Gastroesophageal sphincter (tissue), 4 donors: ENCODE measurements at regions not wholly inside any gene's neighbourhood (a gene's known extent, or its start where the extent isn't known, plus 50 kb on each side); places are given as distances from the start of the nearest gene placed in this dataset.

Source experiments
- ATAC-seq: fragments of 150-250 bp; one replicate; pipeline ENCODE4 v1.9.1; 2016; ENCODE audit warnings: mild to moderate bottlenecking, moderate library complexity
- H3K27ac ChIP-seq, 4 donors: fragments of 200-600 bp; sonication (generic) in 3 of 4; 1 replicate in 3 of 4; 2 replicates in 1 of 4; pipeline ENCODE4 v1.5.1; 2016 to 2019
- H3K27me3 ChIP-seq: fragments of 200-600 bp; sonication (generic); one replicate; pipeline ENCODE4 v1.5.1; 2019
- H3K36me3 ChIP-seq, 2 donors: fragments of 200-600 bp; sonication (generic); one replicate each; pipeline ENCODE4 v1.5.1; 2019; ENCODE audit warnings: control low read depth in 1 of 2
- H3K4me1 ChIP-seq, 3 donors: fragments of 200-600 bp; sonication (generic); 1 replicate in 2 of 3; 2 replicates in 1 of 3; pipeline ENCODE4 v1.5.1; 2016 to 2019; ENCODE audit warnings: control low read depth in 2 of 3
- H3K4me3 ChIP-seq, 2 donors: fragments of 200-600 bp; sonication (generic); one replicate each; pipeline ENCODE4 v1.5.1; 2019; ENCODE audit warnings: mild to moderate bottlenecking in 1 of 2, moderate library complexity in 1 of 2
- H3K9me3 ChIP-seq, 3 donors: fragments of 200-600 bp; sonication (generic); one replicate each; pipeline ENCODE4 v1.5.1; 2017 to 2019; ENCODE audit warnings: control low read depth in 2 of 3
- EP300 ChIP-seq: sonication (generic); formaldehyde crosslinking; IDR thresholded peaks from one replicate; pipeline ENCODE4 v1.6.1; 2017; ENCODE audit warnings: antibody characterized with exemption, mild to moderate bottlenecking
- POLR2A ChIP-seq, 2 donors: fragments of 450-650 bp; IDR thresholded peaks; one replicate each; pipeline ENCODE4 v1.6.1; 2017; ENCODE audit warnings: antibody characterized with exemption in 2 of 2, mild to moderate bottlenecking in 2 of 2, moderate library complexity in 1 of 2
- POLR2AphosphoS5 ChIP-seq: sonication (generic); formaldehyde crosslinking; IDR thresholded peaks from one replicate; pipeline ENCODE4 v1.6.1; 2017; ENCODE audit warnings: antibody characterized with exemption
- WGBS, 2 donors: methylation state at CpG; one replicate each; pipeline ENCODE4 v1.1.5; 2018; ENCODE audit warnings: low coverage in 1 of 2; 5-methylcytosine and 5-hydroxymethylcytosine counted together
- TF ChIP-seq, protein P1 (sequence below), 4 experiments: fragments of 200-600 bp in 2 of 4; fragments of 450-650 bp in 2 of 4; sonication (generic) in 1 of 4; IDR thresholded peaks; one replicate each; pipeline ENCODE4 v1.5.1; 2017 to 2019; ENCODE audit warnings: antibody characterized with exemption in 4 of 4, mild to moderate bottlenecking in 2 of 4, moderate library complexity in 2 of 4

DNA sequence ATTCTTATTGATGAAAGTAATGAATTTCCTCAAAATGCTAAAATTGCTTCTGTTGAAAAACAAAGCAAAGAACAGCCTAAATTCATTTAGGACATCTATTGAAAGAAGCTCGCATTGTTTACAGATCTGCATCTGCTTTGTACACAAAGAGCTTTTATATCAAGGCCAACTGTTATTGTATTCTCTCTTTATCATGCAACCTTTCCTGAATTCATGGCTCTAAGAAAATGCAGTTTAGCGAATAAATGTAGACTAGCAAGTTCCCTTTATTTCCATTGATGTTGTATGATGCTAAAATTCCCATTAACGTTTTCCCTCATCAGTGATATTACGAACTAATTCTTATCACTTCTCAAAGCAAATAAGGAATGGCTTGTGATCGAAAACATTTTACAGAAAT is 446.3 kb downstream of the MID1IP1 start:
- TF ChIP-seq EP300: no peak
- no peak for TF ChIP-seq POLR2AphosphoS5
- TF ChIP-seq, protein P1, sequence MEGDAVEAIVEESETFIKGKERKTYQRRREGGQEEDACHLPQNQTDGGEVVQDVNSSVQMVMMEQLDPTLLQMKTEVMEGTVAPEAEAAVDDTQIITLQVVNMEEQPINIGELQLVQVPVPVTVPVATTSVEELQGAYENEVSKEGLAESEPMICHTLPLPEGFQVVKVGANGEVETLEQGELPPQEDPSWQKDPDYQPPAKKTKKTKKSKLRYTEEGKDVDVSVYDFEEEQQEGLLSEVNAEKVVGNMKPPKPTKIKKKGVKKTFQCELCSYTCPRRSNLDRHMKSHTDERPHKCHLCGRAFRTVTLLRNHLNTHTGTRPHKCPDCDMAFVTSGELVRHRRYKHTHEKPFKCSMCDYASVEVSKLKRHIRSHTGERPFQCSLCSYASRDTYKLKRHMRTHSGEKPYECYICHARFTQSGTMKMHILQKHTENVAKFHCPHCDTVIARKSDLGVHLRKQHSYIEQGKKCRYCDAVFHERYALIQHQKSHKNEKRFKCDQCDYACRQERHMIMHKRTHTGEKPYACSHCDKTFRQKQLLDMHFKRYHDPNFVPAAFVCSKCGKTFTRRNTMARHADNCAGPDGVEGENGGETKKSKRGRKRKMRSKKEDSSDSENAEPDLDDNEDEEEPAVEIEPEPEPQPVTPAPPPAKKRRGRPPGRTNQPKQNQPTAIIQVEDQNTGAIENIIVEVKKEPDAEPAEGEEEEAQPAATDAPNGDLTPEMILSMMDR (IDR thresholded peaks at IDR 0.05): no peak
- TF ChIP-seq POLR2A (IDR thresholded peaks at IDR 0.05): no peak
- Histone ChIP-seq H3K27ac (no peak overlapping the region), H3K4me1 (no peaks in the 10 kb centered on the region), H3K36me3 (no peaks in the 10 kb centered on the region), H3K27me3 (no peaks in the 10 kb centered on the region), H3K9me3 (no peaks in the 10 kb centered on the region), H3K4me3 (no peak overlapping the region)
- no peak for ATAC-seq
- WGBS, 2 donors: 70 to 78% methylated on average over 4 of the region's 5 CpGs

DNA sequence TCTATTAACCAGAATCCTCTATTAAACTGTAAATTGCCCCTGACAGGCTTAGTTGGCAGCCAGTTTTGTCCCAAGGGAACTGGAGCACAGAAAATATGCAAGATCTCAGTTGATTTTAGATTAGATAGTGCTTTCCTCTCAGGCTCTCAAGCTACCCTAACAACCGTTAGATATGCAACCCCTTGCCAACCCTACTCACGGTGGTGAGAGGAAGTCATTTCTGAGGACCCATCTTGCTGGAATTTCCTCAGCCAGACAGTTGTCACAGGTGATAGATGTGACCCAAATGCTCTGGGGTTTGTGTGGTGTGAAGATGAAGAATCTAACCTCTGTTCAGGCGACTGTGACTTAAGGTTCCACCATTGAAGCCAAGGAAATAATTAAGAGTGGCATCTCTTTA is 447.1 kb downstream of the MID1IP1 start:
- Histone ChIP-seq H3K9me3 (no peaks in the 10 kb centered on the region), H3K4me1 (no peaks in the 10 kb centered on the region), H3K27me3 (no peaks in the 10 kb centered on the region), H3K36me3 (no peaks in the 10 kb centered on the region), H3K4me3 (no peak overlapping the region), H3K27ac (no peak overlapping the region)
- no peak for ATAC-seq
- 75 to 80% methylated on average over 1 to 2 of the region's 3 CpGs for WGBS, 2 donors
- TF ChIP-seq, protein P1 (IDR thresholded peaks at IDR 0.05): no peak
- no peak for TF ChIP-seq POLR2AphosphoS5
- TF ChIP-seq EP300: no peak
- no peak for TF ChIP-seq POLR2A (IDR thresholded peaks at IDR 0.05)

DNA sequence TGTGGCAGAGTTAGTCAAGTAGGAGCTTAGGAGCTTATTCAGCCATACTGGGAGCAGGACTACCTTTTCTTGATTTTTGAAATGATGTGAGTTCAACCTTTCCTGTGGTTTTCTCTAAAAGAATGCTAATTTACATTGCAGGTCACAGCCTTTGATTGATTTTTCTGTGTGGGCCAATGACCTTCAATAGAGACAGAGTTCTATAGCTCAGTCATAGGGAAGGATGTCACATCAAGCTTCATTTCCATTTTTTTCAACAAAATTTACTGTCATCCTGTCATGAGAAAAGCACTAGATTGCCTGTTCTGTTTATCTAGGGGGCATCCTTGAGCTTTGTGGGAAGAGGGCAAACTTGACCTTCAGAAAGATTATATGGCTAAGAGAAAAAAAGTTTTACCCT is 448.7 kb downstream of the MID1IP1 start:
- Histone ChIP-seq H3K4me1 (no peaks in the 10 kb centered on the region), H3K27ac (no peak overlapping the region), H3K27me3 (no peaks in the 10 kb centered on the region), H3K9me3 (no peaks in the 10 kb centered on the region), H3K4me3 (no peak overlapping the region), H3K36me3 (no peaks in the 10 kb centered on the region)
- no peak for TF ChIP-seq EP300
- no peak for TF ChIP-seq POLR2A (IDR thresholded peaks at IDR 0.05)
- TF ChIP-seq, protein P1 (IDR thresholded peaks at IDR 0.05): no peak
- no peak for TF ChIP-seq POLR2AphosphoS5
- ATAC-seq: no peak

DNA sequence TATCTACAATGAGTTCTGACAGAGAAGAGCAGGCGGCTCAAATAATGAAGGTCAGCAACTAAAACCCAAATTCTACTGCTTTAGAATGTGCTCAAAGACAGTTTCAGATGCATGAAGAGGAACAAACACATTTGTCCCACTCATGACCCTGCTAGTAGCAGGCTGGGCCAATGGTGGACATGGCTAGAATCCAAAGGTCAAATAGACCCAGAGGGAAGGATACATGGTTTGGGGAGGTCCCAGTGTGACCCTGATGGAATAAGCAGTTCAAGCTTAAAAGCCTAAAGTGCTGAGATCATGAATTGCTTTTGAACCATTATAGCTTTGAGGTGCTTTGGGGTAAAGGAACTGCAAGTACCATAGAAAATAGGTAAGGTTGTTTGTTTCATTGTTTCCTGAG is 450.7 kb downstream of the MID1IP1 start:
- Histone ChIP-seq H3K9me3 (no peaks in the 10 kb centered on the region), H3K4me1 (no peaks in the 10 kb centered on the region), H3K4me3 (no peak overlapping the region), H3K36me3 (no peaks in the 10 kb centered on the region), H3K27me3 (no peaks in the 10 kb centered on the region), H3K27ac (no peak overlapping the region)
- no peak for TF ChIP-seq EP300
- TF ChIP-seq, protein P1 (IDR thresholded peaks at IDR 0.05): no peak
- TF ChIP-seq POLR2AphosphoS5: no peak
- no peak for TF ChIP-seq POLR2A (IDR thresholded peaks at IDR 0.05)
- 67% methylated on average over 1 of the region's 1 CpG; no CpG with 5 or more reads in 1 of the 2 donors for WGBS, 2 donors
- ATAC-seq: no peak

DNA sequence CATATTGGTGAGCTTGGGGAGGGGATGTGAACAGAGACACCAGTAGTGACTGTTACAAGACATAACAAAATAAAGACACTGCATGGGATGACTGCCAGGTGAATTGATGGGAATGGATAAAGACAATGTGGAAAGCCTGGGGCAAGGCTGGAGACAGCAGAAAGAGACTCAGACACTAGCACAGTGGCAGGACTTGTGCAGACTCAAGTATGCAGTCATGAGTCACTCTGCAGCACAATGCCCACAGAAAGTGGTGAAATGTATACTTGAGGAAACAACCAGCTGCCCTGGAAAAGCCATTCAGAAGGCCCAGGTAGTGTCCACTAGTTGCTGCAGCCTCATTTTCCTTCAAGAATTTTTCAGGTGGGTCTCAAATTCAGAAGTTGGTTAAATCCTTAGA is 452.3 kb downstream of the MID1IP1 start:
- Histone ChIP-seq H3K9me3 (no peaks in the 10 kb centered on the region), H3K4me3 (no peak overlapping the region), H3K27ac (no peak overlapping the region), H3K4me1 (no peaks in the 10 kb centered on the region), H3K27me3 (no peaks in the 10 kb centered on the region), H3K36me3 (no peaks in the 10 kb centered on the region)
- TF ChIP-seq POLR2AphosphoS5 (no peak), POLR2A (IDR thresholded peaks at IDR 0.05) (no peak)
- ATAC-seq: no peak

DNA sequence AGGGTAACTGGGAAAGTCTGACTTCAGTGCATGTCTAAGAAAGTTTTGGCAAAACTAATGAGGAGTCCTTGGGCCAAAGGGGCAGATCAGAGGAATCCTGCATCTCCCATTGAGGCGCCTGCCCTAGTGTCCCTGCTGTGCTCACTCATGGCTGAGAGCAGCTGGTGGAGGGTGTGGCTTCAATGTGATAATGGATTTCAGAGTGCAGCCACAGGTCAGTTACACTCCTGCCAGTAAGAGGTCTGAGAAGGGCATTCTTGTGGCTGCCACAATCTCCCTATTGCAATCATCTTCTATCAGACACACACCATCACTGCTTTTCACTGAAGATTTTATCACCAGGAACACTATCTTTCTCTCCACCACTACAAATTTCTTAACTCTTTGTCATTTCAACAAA is 457.1 kb downstream of the MID1IP1 start:
- Histone ChIP-seq H3K36me3 (no peaks in the 10 kb centered on the region), H3K27me3 (no peaks in the 10 kb centered on the region), H3K4me3 (no peak overlapping the region), H3K9me3 (no peaks in the 10 kb centered on the region), H3K27ac (no peak overlapping the region), H3K4me1 (no peaks in the 10 kb centered on the region)
- 80 to 100% methylated on average over 1 of the region's 1 CpG for WGBS, 2 donors
- no peak for ATAC-seq
- TF ChIP-seq POLR2AphosphoS5 (no peak), EP300 (no peak), POLR2A (IDR thresholded peaks at IDR 0.05) (no peak)
- TF ChIP-seq, protein P1 (IDR thresholded peaks at IDR 0.05): no peak
